ENCODE measurements at regions not wholly inside any gene's neighbourhood (a gene's known extent, or its start where the extent isn't known, plus 50 kb on each side); places are given as distances from the start of the nearest gene placed in this dataset.

DNA sequence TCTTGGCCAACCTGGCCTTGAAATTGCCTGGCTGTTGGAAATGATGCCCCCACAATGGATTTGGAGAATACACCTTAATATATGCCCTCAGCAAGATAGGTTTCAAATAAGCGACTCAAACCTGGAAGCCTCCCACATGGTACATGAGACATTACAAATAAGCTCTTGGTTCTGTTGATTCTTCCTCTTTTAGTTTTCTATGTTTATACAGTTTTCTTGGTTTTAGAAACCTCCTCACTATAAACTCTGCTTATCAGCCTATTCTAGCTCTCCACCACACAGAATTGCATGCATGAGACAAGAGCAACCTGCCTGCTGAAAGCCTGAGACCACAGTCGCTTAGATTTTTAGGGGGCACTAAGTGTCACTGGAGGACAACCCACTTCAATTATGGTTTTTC is 108.8 kb upstream of the PREP start:
- no peak for ATAC-seq
- in situ Hi-C loops (cut with MboI; ENCODE audit: low sequenced_read_pairs in 4 of 4) = no loop called here
- Histone ChIP-seq H3K27me3 (no peaks in the 10 kb centered on the region), H3K9me3 (no peaks in the 10 kb centered on the region), H3K4me1 (peaks cover 0 to 17% of the 10 kb centered on the region in 2 donors), H3K36me3 (no peaks in the 10 kb centered on the region), H3K27ac (no peak overlapping the region), H3K4me3 (no peak overlapping the region)
- TF ChIP-seq, protein P1, sequence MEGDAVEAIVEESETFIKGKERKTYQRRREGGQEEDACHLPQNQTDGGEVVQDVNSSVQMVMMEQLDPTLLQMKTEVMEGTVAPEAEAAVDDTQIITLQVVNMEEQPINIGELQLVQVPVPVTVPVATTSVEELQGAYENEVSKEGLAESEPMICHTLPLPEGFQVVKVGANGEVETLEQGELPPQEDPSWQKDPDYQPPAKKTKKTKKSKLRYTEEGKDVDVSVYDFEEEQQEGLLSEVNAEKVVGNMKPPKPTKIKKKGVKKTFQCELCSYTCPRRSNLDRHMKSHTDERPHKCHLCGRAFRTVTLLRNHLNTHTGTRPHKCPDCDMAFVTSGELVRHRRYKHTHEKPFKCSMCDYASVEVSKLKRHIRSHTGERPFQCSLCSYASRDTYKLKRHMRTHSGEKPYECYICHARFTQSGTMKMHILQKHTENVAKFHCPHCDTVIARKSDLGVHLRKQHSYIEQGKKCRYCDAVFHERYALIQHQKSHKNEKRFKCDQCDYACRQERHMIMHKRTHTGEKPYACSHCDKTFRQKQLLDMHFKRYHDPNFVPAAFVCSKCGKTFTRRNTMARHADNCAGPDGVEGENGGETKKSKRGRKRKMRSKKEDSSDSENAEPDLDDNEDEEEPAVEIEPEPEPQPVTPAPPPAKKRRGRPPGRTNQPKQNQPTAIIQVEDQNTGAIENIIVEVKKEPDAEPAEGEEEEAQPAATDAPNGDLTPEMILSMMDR (IDR thresholded peaks at IDR 0.05 in 4 of 5, conservative IDR thresholded peaks at IDR 0.05 in 1 of 5) = no peak
- no peak for TF ChIP-seq POLR2A (IDR thresholded peaks at IDR 0.05)
- DNase-seq = no peak
- intact Hi-C loops (cut with DNase I; ENCODE audit: low total_unique reads) = no loop called here

DNA sequence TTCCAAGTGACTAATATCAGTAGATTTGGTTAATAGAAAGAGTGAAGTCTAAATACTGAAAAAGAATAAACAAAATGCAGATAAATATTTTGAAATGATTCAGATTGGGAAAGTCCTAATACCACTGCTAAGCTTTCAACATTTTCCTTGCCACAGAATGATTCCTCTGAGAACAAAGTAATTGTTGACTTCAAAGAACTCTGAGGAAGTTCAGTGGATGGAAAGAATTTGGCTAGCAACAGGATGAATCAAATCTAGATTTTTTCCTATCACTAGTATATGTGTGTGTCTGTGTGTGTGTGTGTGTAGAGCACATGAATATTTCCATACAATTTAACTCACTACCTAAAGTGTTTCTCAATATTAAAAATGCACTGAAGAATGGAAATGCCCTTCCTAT is 107.9 kb upstream of the PREP start:
- in situ Hi-C loops (cut with MboI; ENCODE audit: low sequenced_read_pairs in 4 of 4) = no loop called here
- intact Hi-C loops (cut with DNase I; ENCODE audit: low total_unique reads) = no loop called here
- ATAC-seq (no peak), DNase-seq (no peak)
- Histone ChIP-seq H3K36me3 (no peaks in the 10 kb centered on the region), H3K4me3 (no peak overlapping the region), H3K9me3 (no peaks in the 10 kb centered on the region), H3K27ac (no peak overlapping the region), H3K4me1 (peaks cover 0 to 17% of the 10 kb centered on the region in 2 donors), H3K27me3 (no peaks in the 10 kb centered on the region)
- TF ChIP-seq, protein P1 (IDR thresholded peaks at IDR 0.05 in 4 of 5, conservative IDR thresholded peaks at IDR 0.05 in 1 of 5) = no peak

DNA sequence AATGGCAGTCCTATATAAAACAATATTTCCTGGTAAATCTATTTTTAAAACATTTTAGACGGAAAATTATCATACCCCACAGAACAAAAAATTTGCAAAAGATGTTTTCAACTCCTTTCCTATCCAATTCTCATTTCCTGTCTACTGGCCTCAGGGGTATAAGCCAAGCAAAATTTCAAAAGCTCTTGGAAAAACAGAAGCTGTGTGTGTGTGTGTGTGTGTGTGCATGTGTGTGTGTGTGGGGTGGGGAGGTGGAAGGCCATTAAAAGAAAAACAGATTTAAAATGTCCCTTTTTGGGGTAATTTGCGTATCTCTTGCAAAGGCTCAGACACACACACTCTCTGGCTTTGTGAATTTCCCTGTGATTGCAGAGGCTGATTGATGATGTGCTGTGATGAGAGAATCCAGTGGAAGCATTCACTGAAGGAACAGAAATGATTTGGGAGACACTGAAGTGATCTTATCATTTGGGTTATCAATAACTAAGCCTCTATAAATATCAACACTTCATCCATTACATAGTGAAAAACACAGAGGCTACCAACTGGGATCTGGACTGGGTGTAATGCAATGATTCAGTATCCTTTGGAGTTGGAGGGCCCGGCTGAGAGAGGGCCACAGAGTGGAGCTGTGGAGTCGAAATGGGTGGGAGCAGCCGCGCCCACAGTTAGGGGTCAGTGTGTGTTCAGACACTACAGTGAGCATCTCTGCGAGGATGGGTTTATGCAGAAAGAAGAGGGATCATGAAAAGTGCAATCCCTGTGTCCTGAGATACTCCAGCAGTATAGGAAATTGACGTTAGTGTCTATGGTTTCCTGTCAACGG is 106.8 kb upstream of the PREP start:
- Histone ChIP-seq H3K9me3 (no peaks in the 10 kb centered on the region), H3K4me3 (no peak overlapping the region), H3K4me1 (peaks cover 0 to 17% of the 10 kb centered on the region in 2 donors), H3K36me3 (no peaks in the 10 kb centered on the region), H3K27me3 (no peaks in the 10 kb centered on the region), H3K27ac (no peak overlapping the region)
- in situ Hi-C loops (cut with MboI; ENCODE audit: low sequenced_read_pairs in 4 of 4) = no loop called here
- intact Hi-C loops (cut with DNase I; ENCODE audit: low total_unique reads) = no loop called here
- ATAC-seq = peak in 1 of 2 donors; percentile 33
- peak in 1 of 2 donors; percentile 15 for DNase-seq
- no peak for TF ChIP-seq POLR2A (IDR thresholded peaks at IDR 0.05)
- TF ChIP-seq, protein P1 (IDR thresholded peaks at IDR 0.05 in 4 of 5, conservative IDR thresholded peaks at IDR 0.05 in 1 of 5) = no peak

DNA sequence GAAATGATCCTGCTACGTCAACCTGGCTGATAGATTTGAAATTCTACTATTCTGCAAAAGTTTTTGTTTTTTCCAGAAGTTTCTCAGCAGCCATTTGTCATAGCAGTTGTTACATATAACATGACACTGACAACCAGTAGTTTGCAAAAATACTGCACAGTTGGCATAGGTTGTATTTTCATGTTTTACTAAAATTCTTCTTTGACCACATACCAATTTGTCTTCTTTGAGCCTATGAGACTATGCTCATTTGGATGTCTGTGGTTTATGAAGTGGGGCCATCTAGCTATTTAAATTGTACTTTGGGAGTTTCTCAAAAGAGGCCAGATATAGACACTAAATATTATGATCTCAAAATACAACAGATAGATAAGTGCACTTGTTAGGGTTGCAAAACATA is 104.9 kb upstream of the PREP start:
- H3K27me3 ChIP-seq = no peaks in the 10 kb centered on the region
- peaks cover 0 to 17% of the 10 kb centered on the region in 2 donors for H3K4me1 ChIP-seq
- no peaks in the 10 kb centered on the region for H3K9me3 ChIP-seq
- no peak overlapping the region for H3K27ac ChIP-seq
- in situ Hi-C loops (cut with MboI; ENCODE audit: low sequenced_read_pairs in 4 of 4) = no loop called here
- no peak for DNase-seq
- TF ChIP-seq, protein P1 (IDR thresholded peaks at IDR 0.05 in 4 of 5, conservative IDR thresholded peaks at IDR 0.05 in 1 of 5) = no peak
- no peak for TF ChIP-seq POLR2A (IDR thresholded peaks at IDR 0.05)
- H3K4me3 ChIP-seq = no peak overlapping the region
- H3K36me3 ChIP-seq = no peaks in the 10 kb centered on the region
- ATAC-seq = no peak
- intact Hi-C loops (cut with DNase I; ENCODE audit: low total_unique reads) = no loop called here

Data from gastrocnemius medialis (tissue), 4 donors.